ENCODE measurements at regions not wholly inside any gene's neighbourhood (a gene's known extent, or its start where the extent isn't known, plus 50 kb on each side); places are given as distances from the start of the nearest gene placed in this dataset.

GRCh38 chr7:19213746-19214145 is 68.5 kb upstream of the FERD3L start:
- no peak for DNase-seq (ENCODE audit: low read depth, low spot score)

- no peak for DNase-seq (ENCODE audit: low read depth, low spot score)
Observed at GRCh38 chr7:19210893-19211413, 65.7 kb upstream of the FERD3L start.

DNA sequence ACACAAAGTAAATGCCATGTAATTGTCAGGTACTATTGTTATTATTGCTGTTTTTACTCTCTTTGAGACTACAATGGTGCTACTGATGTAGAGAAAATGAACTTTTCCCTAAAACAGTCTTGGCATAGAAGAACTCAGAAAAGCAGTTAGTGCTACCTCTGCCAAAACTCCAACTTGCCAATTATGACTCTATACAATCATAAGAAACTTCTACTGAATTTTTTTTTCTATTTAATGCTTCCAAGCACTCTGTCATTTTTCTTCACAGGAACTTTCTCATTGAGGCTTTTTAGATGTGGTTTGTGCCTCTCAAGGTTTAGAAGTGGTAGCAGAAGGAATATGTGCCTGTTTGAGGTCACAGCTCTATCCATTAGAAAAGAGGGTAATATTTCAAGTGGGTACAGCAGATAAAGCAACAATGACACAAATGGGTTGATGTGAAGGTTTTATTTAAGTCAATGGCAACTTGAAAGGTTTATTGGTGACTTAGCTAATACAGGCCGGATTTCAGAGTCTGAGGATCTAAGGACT is 64.0 kb upstream of the FERD3L start:
- no peak for DNase-seq (ENCODE audit: low read depth, low spot score)

DNA sequence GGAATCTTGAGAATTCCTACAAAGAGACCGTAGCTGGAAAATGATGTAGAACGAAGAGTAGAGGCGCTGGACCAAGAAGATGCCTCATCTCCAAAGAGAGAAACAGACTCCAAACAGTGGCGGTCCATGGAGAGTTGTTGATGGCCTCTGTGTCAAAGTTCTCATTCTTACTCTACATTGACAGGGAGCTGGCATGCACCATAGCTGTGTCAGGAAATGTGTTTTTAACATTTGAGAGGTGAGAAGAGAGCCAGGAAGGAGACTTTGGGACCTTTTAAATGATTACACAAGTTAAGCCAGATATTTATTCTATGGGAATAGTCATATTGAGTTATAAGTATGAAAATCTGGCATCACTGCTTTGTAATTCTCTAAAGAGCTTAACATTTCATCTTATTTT is 61.5 kb upstream of the FERD3L start:
- DNase-seq (ENCODE audit: low read depth, low spot score): no peak

GRCh38 chr7:19203686-19204085 is 58.5 kb upstream of the FERD3L start:
- DNase-seq (ENCODE audit: low read depth, low spot score): no peak

- DNase-seq (ENCODE audit: low read depth, low spot score): no peak
Observed at GRCh38 chr7:19202599-19202998, 57.4 kb upstream of the FERD3L start.
